K562 (cell line): ENCODE measurements at regions not wholly inside any gene's neighbourhood (a gene's known extent, or its start where the extent isn't known, plus 50 kb on each side); places are given as distances from the start of the nearest gene placed in this dataset.

Experiments
- ATAC-seq: fragments of 200-7000 bp; cut with Tn5 transposase; 3 replicates; pipeline ENCODE4 v1.9.1; 2020; ENCODE audit warnings: moderate library complexity
- BruUV-seq: library from RNA; stranded (reverse); fragments of 400-500 nt; replicated peaks from 2 replicates; lab custom pipeline; 2021; lab: Mats Ljungman, UMichigan
- CTCF ChIA-PET: fragments of 300-600 bp; formaldehyde crosslinking; extraction: SDS; loops from one replicate; lab custom pipeline; 2021; ENCODE audit warnings: low intra/inter-chr PET ratio; lab: Yijun Ruan, JAX
- POLR2A ChIA-PET: fragments of 300-600, 350-650 bp; sonication (Branson Sonifier 250); formaldehyde crosslinking; extraction: SDS; loops from one replicate; lab custom pipeline; 2021; ENCODE audit warnings: antibody characterized with exemption, inconsistent platforms; lab: Yijun Ruan, JAX
- DNase-seq, 4 experiments: peaks; one replicate each; pipeline versions ENCODE4 v3.0.0 to v3.0.0-alpha.2; 2011 to 2018; ENCODE audit warnings: low spot score in 3 of 4, mixed read lengths in 3 of 4; ENCODE audit errors: extremely low read depth in 1 of 4
- FAIRE-seq: peaks from 2 replicates; lab custom pipeline; 2011; peaks lifted over from hg19 to GRCh38; lab: Jason Lieb, UNC
- H2AFZ ChIP-seq: 2 replicates; pipeline ENCODE4 v1.6.0; 2011; ENCODE audit warnings: low read depth, low read length, control low read depth, inconsistent platforms
- H3K27ac ChIP-seq: fragments of 200-600 bp; 3 replicates; pipeline ENCODE4 v1.8.0; 2011; ENCODE audit warnings: low read depth, mild to moderate bottlenecking, control low read depth, inconsistent platforms, low read length, moderate library complexity, mixed read lengths; ENCODE audit errors: extremely low read depth
- H3K27me3 ChIP-seq, 2 experiments: fragments of 300-600 bp in 1 of 2; 2 replicates in 1 of 2; 3 replicates in 1 of 2; pipeline versions ENCODE4 v1.6.0 to v1.8.0; 2011; ENCODE audit warnings: inconsistent platforms in 2 of 2, low read length in 2 of 2, mild to moderate bottlenecking in 1 of 2, mixed read lengths in 1 of 2, moderate library complexity in 1 of 2; ENCODE audit not compliant: control insufficient read depth in 2 of 2, insufficient read depth in 2 of 2
- H3K36me3 ChIP-seq: fragments of 300-600 bp; 3 replicates; pipeline ENCODE4 v1.8.0; 2011; ENCODE audit warnings: mild to moderate bottlenecking, low read length, inconsistent platforms; ENCODE audit not compliant: control insufficient read depth, insufficient read depth
- H3K4me1 ChIP-seq, 2 experiments: fragments of 200-600 bp in 1 of 2; replicated peaks in 1 of 2; 2 replicates in 1 of 2; 3 replicates in 1 of 2; pipeline versions ENCODE4 v1.5.1 to v1.8.0; 2011; ENCODE audit warnings: inconsistent platforms in 2 of 2, low read length in 2 of 2, mild to moderate bottlenecking in 1 of 2, mixed read lengths in 1 of 2, moderate library complexity in 1 of 2; ENCODE audit not compliant: control insufficient read depth in 2 of 2, insufficient read depth in 2 of 2
- H3K4me2 ChIP-seq: 2 replicates; pipeline ENCODE4 v1.6.1; 2011; ENCODE audit warnings: low read length, control low read depth, inconsistent platforms, mixed read lengths; ENCODE audit not compliant: insufficient read depth
- H3K4me3 ChIP-seq: fragments of 200-600 bp; sonication (generic), shearing (Covaris generic); 2 replicates; pipeline ENCODE4 v1.5.1; 2016; ENCODE audit warnings: control low read depth, inconsistent platforms
- H3K79me2 ChIP-seq: fragments of 200-600 bp; 3 replicates; pipeline ENCODE4 v1.8.0; 2011; ENCODE audit warnings: low read length, inconsistent platforms; ENCODE audit not compliant: control insufficient read depth, insufficient read depth
- H3K9ac ChIP-seq, 2 experiments: 2 replicates each; pipeline versions ENCODE4 v1.6.0 to v1.6.1; 2011; ENCODE audit warnings: low read depth in 2 of 2, low read length in 2 of 2, control low read depth in 1 of 2, inconsistent platforms in 1 of 2, mild to moderate bottlenecking in 1 of 2, mixed read lengths in 1 of 2; ENCODE audit not compliant: insufficient read depth in 1 of 2
- H3K9me1 ChIP-seq: one replicate; pipeline ENCODE4 v1.6.0; 2011; ENCODE audit warnings: inconsistent platforms, mild to moderate bottlenecking, low read length, moderate library complexity; ENCODE audit not compliant: control insufficient read depth, insufficient read depth
- H3K9me3 ChIP-seq: replicated peaks from 2 replicates; pipeline ENCODE4 v1.5.1; 2011; ENCODE audit warnings: low read depth, low read length, inconsistent platforms; ENCODE audit not compliant: control insufficient read depth, insufficient read depth
- H4K20me1 ChIP-seq: replicated peaks from 2 replicates; pipeline ENCODE4 v1.6.1; 2011; ENCODE audit warnings: low read length, inconsistent platforms, mixed read lengths; ENCODE audit not compliant: control insufficient read depth, insufficient read depth
- CHAMP1 ChIP-seq: fragments of 450-650 bp; IDR thresholded peaks from 2 replicates; pipeline ENCODE4 v1.6.1; 2016; ENCODE audit warnings: mild to moderate bottlenecking
- FOXA3 ChIP-seq, 2 experiments: fragments of 450-650 bp in 1 of 2; sonication (generic) in 1 of 2; formaldehyde crosslinking; IDR thresholded peaks in 1 of 2; conservative IDR thresholded peaks in 1 of 2; 2 replicates each; pipeline versions ENCODE4 v1.4.0 to v1.8.0; 2020 to 2022; ENCODE audit warnings: mild to moderate bottlenecking in 2 of 2, missing genetic modification reagents in 1 of 2
- GABPB2 ChIP-seq: fragments of 250-450 bp; sonication (Bioruptor Pico); conservative IDR thresholded peaks from 2 replicates; pipeline ENCODE4 v1.5.1; 2021; ENCODE audit warnings: mild to moderate bottlenecking
- HBP1 ChIP-seq: fragments of 450-650 bp; formaldehyde crosslinking; IDR thresholded peaks from 2 replicates; pipeline ENCODE4 v1.4.0; 2022; ENCODE audit warnings: missing genetic modification characterization
- NR2F6 ChIP-seq: fragments of 450-650 bp; formaldehyde crosslinking; IDR thresholded peaks from 2 replicates; pipeline ENCODE4 v1.4.0; 2020; ENCODE audit warnings: mild to moderate bottlenecking
- U2AF2 ChIP-seq: fragments of 200-400 bp; formaldehyde crosslinking; optimal IDR thresholded peaks from 2 replicates; pipeline ENCODE3; 2017; ENCODE audit warnings: low read depth, mild to moderate bottlenecking, low read length
- ZNF146 ChIP-seq: IDR thresholded peaks from one replicate; pipeline ENCODE4 v1.6.1; 2018; ENCODE audit warnings: missing compliant biosample characterization; ENCODE audit not compliant: unreplicated experiment
- ZNF408 ChIP-seq: fragments of 250-450 bp; sonication (Bioruptor Pico); IDR thresholded peaks from 2 replicates; pipeline ENCODE4 v1.4.0; 2020; ENCODE audit warnings: low read depth, mild to moderate bottlenecking, moderate library complexity
- WGBS: fragments of 100-300 bp; shearing (Covaris generic); methylation state at CpG from one replicate; pipeline ENCODE4 v1.1.6; 2016; ENCODE audit warnings: low coverage, mixed read lengths; ENCODE audit not compliant: insufficient coverage; ENCODE audit errors: missing lambda C conversion rate; 5-methylcytosine and 5-hydroxymethylcytosine counted together
- in situ Hi-C: fragments of 300-500 bp; cut with MboI; formaldehyde crosslinking; loops from 4 replicates; pipeline ENCODE4 v1.15.0; 2018; ENCODE audit warnings: inconsistent platforms, mixed read lengths
- intact Hi-C: fragments of 100-400 bp; cut with micrococcal nuclease; formaldehyde crosslinking; loops from 2 replicates; pipeline ENCODE4 v1.14.2; 2022

GRCh38 chr15:69661446-69661845, 208.8 kb downstream of the RPLP1 start:
- Histone ChIP-seq H3K79me2 (no peaks in the 10 kb centered on the region), H3K36me3 (no peaks in the 10 kb centered on the region), H3K27me3 (peaks cover 13 to 25% of the 10 kb centered on the region in 2 experiments), H3K9ac (no peak overlapping the region), H3K27ac (no peak overlapping the region), H3K4me2 (no peak overlapping the region), H3K4me1 (no peaks in the 10 kb centered on the region; a peak in 1 of 5 replicates), H4K20me1 (no peaks in the 10 kb centered on the region), H2AFZ (no peak overlapping the region), H3K9me3 (no peaks in the 10 kb centered on the region), H3K9me1 (no peaks in the 10 kb centered on the region), H3K4me3 (no peak overlapping the region)
- no TSS peak for BruUV-seq
- POLR2A ChIA-PET, result no interaction called here
- DNase-seq, result no peak
- CTCF ChIA-PET, result no interaction called here
- no peak for TF ChIP-seq ZNF408
- no peak for TF ChIP-seq HBP1 (CRISPR knock-in tag)
- no peak for TF ChIP-seq NR2F6 (CRISPR knock-in tag)
- TF ChIP-seq GABPB2, result no peak
- TF ChIP-seq ZNF146, result no peak
- no peak for TF ChIP-seq CHAMP1
- no peak for TF ChIP-seq U2AF2
- TF ChIP-seq FOXA3 (CRISPR knock-in tag; conservative IDR thresholded peaks at IDR 0.05 in 1 of 2, IDR thresholded peaks at IDR 0.05 in 1 of 2), result no peak
- no peak for FAIRE-seq
- ATAC-seq, result no peak
- intact Hi-C loops, result no loop called here
- in situ Hi-C loops, result no loop called here
- 0% methylated on average over 6 of the region's 6 CpGs for WGBS
